Endothelial cell of hepatic sinusoid (primary cell): ENCODE measurements at regions not wholly inside any gene's neighbourhood (a gene's known extent, or its start where the extent isn't known, plus 50 kb on each side); places are given as distances from the start of the nearest gene placed in this dataset.

ENCODE experiments used
- in situ Hi-C: cut with HindIII; loops from 2 replicates; pipeline ENCODE4 v1.10.0; 2017; ENCODE audit warnings: low sequenced_read_pairs

DNA sequence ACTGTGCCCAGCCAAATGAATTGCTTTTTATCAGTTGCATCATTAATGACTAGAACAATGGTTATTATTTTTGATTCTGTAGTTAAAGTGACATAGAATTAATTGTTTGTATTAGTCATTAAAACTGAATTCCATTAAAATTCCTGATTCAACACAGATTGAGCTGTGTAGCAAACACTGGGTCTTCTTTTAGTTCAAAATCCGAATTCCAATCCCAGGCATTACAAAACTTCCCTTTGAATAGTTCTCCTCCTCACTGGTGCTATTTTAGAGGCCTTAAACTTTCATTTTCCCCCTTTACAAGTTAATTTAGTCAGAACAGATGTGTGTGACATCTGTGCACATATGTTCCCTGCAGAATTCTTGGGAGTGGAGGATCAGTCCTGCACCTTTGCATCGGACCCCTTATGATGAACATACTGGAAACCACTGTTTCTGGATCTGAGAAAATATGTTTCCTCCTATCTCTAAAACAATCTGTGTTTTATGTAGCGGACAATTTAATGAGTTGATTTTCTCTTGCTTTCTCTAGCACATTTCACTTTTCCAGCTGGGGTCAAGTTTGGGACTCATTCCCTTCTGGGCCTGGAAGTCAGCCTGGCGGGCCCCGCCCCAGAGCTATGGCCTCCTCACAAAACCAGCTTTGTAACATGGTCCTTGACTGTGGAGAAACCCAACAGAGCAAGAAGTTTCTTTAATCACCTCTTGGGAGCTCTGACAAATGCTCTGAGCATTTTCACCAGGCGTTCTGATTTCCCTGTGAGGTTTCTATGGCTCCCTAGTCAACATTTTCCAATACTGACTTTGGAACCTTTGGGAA, 87.9 kb upstream of the MAMDC2 start:
- in situ Hi-C loops: loop anchor here (25.0 kb wide), 1 partner anchor 607 kb away; no protein-coding TSS in a partner anchor

DNA sequence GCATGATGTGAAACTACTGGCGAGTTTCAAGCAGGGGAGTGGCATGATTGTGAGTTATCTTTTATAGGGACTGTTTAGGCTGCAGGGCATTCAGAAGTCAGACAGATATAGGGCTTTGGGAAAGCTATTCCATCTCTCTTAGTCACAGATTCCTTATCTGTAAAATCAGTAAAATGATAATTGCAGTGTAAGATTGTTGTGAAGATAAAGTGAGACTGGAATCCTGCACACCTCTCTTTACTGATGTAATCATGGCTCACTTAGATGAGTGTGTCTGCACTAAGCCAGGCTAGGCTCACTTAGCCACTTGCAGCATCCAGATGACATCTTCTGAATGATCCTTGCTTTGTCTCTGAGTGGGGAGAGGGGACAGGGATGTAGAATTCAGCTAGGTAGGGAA, 81.8 kb upstream of the MAMDC2 start:
- in situ Hi-C loops: loop anchor here (25.0 kb wide), 1 partner anchor 600 kb away; no protein-coding TSS in a partner anchor

DNA sequence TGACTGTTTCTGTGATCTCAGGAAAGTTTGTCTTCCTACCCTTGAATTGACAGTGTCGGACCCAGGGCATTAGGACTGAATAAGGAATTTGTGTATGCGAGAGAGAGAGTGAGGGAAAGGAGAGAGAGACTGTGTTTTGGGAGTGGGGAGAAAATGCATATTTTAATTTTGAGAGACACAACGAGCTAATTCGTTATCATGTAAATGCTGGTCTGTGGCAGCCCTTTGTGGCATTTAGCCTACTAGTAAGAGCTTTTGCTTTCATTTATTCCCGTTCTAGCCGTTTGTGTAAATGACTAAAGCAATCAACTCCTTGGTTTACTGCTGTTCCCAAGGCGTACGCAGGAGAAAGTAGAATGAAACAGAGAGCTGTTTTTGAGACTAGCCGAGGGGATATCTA, 79.8 kb upstream of the MAMDC2 start:
- in situ Hi-C loops: loop anchor here (25.0 kb wide), 1 partner anchor 598 kb away; no protein-coding TSS in a partner anchor

DNA sequence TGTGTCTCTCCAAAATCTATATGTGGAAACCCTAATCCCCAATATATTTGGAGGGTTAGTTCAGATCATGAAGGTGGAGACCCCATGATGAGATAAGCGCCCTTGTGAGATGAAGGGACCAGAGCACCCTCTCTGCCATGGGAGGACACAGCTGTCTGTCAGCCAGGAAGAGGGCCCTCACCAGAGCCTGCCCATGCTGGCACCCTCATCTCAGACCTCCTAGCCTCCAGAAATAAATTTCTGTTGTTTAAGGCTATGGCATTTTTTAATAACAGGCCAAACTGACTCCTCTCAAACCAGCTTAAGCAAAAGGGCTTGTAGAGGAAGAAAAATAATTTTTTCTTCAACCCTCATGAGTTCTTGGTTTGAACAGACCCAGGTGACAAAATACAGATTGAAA, 79.2 kb upstream of the MAMDC2 start:
- in situ Hi-C loops: loop anchor here (25.0 kb wide), 1 partner anchor 598 kb away; no protein-coding TSS in a partner anchor

DNA sequence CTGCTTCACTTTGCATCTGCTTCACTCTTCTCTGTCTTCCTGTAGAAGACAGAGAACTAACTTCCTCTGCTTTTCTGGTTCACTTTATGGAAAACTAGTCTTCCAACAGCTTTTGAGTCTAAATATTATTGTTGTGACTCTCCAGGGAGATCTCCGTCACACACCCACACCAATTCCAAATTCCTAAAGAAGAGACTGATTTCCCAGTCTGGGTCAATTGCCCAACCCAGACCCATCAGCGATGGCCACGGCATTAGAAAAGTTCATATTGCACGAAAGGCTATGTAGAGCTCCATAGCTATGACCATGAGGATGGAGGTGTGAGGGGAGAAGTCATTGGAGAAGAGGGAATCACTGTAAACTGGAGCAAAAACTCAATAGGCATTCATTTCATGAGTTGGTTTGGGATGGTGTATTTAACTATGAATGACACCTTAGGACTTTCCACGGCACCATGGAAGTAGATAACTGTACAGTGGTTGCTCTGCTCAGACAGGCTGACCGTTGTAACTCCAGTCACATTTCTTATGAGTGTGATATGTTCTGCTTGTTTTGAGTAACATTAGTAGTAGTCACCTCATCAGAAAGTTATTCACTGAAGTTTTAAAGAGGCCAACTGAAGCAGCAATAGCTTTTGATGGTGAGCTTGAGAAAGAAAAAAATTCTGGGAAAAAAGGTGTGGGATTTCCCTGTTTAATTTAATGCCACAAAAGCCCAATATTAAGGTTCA, 78.1 kb upstream of the MAMDC2 start:
- in situ Hi-C loops: loop anchor here (25.0 kb wide), 1 partner anchor 597 kb away; no protein-coding TSS in a partner anchor

DNA sequence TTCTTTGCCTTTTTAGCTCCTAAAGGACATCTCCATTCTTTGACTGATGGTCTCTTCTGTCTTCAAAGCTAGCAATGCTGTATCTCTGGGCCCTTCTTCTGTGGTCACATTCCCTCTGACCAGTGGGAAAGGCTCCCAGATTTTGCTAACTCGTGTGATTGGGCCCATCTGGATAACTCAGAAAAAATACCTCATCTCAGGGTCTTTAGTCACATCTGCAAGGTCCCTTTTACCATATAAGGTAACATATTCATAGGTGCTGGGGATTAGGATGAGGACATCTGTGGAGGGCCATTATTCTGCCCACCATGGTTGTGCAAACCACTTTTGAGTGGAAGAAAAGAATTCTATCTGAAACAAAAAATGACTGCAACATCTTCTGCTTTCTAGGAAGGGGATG, 76.3 kb upstream of the MAMDC2 start:
- in situ Hi-C loops: loop anchor here (25.0 kb wide), 1 partner anchor 595 kb away; no protein-coding TSS in a partner anchor

DNA sequence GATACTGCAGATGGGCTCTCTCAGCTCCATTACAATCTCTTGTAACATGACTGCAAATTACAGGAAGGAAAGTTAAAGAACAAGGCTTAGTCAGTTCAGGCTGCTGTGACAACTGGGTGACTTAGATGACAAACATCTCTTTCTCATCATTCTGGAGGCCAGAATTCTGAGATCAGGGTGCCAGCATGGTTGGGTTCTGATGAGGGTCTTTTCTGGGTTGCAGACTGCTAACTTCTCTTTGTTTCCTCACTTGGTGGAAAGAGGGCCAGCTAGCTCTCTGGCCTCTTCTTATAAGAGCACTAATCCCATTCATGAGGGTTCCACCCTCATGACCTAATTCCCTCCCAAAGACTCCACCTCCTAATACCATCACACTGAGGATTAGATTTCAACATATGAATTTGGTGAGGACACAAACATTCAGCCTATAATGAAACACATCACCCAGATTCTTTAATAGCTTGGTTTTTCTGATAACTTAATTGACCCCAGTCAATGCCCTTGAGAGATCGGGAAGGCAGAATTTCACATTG, 73.6 kb upstream of the MAMDC2 start:
- in situ Hi-C loops: loop anchor here (10.0 to 25.0 kb wide), 3 partner anchors 145 to 592 kb away; partner anchors contain the start of gene SMC5

DNA sequence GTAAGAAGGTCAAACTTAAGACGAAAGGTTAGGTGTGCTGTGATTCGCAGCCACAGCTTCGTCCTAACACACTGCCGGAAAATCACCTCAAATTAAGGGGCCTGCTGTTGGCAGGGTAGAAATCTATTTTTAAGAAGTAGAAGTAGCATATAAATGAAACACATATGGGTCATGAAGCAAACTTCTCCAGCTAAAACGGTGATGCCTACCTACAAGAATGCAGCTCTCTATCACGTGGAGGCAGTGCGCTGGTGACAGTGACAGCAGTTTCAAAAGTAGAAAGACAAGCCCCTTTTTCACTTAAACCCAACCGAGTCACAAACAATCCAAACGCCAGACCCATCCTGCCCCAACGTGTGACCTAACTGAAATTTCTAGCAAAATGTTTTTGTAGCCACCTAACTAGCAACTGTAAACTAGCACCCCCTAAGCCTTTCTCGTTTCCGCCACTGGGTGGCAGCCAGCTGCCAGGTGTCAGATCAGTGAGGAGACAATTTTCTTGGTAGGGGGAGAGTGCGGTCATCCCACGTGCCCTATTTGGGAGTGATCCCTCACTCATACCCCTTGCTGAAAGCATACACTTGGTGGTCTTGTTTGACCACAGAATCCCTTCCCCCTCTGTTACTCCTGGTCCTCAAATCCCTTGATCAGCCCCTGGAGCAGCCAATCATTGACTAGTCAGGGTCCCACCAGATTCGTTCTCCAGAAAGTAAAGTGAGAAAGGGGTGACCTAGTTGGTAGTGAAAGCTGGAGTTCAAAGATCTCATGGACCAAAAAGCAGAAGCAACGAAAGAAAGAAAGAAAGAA, 71.8 kb upstream of the MAMDC2 start:
- in situ Hi-C loops: loop anchor here (10.0 to 25.0 kb wide), 3 partner anchors 143 to 590 kb away; partner anchors contain the start of gene SMC5

DNA sequence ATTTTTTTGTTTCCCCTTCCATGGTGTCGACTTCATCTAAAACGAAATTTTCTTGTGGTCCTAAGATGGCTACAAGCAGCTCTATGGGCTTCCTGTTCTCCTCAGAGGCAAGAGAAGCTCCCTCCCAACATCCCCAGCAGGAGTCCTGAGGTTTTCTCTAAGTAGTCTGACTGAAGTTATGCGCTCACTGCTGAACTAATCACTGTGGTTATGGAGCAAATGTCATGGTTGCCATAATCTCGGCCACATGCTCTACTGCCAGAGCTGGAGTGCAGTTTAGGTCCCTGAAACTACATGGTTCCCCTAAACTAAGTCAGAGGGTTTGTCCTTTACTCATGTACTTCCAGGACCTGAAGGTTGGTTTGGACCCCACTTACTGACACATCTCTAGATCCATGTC, 68.0 kb upstream of the MAMDC2 start:
- in situ Hi-C loops: loop anchor here (10.0 kb wide), 2 partner anchors 139 to 279 kb away; partner anchors contain the start of gene SMC5

DNA sequence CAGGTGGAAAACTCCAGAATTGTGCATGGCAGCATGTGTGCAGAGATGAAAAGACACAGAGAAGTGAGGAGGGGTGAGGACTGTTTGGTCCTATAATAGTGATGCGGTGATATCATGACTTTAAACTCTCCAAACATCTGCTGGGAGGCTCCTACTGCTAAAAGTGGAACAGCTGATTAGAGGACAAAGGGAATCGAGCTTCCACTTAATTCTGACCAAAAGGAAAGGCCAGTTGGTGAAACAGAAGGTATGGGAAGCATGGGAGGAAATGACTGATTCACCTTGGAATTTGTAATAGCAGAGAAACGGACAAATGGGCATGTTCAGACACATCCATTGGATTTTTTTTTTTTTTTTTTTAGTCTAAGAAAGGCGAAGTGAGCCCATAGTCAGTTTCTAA, 67.5 kb upstream of the MAMDC2 start:
- in situ Hi-C loops: loop anchor here (10.0 kb wide), 2 partner anchors 139 to 279 kb away; partner anchors contain the start of gene SMC5

DNA sequence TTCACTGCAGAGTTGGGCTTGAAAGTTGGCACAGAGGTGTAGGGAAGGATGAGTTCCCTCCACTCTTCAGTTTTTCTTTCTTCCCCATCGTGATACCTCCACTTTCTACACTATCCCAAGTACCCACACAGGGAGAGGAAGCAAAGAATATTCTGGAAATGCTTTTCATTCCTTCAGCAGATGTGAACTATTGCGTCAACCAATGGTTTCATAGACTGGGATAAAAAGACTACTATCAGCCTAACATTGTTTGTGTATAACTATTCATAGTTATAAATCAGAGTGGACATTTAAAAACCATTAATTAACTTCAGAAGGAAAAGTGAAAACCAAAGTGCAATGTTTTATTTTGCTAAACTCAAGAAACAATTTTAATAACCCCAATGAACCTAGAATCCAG, 63.6 kb upstream of the MAMDC2 start:
- in situ Hi-C loops: no loop called here

DNA sequence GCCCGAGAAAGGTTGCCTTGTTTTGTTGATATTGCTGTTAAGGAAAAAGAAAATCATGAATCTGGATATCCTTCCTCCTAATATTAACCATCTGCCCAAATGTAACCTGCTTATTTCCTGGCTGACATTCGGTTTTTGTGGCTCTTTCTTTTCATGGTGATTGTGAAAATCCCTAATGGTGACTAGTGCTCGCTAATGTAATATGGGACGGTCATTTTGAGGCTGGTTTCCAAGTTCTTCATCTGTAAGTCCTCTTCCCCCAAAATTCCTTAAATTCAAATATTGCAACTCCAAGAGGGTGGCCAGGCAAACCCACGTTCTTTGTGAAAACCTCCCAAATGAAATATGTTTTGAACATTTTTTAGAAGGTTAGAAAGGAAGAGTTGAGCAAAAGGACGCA, 63.1 kb upstream of the MAMDC2 start:
- in situ Hi-C loops: no loop called here

DNA sequence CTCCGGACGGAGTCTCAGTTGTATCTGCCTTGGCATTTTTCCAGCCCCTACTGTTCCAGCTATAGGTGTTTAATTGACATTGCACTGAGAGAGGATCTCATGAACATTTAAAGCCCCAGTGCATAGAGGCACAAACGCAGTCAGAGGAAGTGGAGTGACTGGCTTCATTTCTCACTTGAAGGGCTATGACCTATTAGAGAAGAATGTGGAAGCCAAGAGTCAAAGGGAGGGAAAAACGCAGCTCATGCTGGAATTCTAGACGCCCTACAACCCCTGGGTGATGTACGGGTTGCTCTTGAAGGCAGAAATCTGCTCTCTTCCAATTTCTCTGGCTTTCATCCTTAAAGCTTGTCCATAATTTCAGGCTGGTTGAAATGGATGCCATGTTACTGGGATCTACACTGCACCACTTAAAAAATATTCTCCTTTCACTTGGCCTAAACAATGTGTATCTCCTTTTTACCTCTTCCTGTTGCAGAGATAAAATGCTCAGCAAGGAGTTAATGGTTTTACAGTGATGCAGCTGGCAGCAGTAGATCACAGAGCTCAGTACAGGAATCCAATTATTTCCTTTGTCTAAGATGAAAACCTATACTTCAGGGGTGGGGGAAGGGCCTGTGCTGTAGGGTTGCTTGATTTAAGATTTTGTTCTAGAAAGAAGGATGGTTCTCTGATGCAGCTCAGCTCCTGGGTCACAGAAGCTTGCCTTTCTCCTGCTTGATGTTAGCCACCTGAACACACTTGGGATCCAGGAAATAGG, 61.8 kb upstream of the MAMDC2 start:
- in situ Hi-C loops: no loop called here

DNA sequence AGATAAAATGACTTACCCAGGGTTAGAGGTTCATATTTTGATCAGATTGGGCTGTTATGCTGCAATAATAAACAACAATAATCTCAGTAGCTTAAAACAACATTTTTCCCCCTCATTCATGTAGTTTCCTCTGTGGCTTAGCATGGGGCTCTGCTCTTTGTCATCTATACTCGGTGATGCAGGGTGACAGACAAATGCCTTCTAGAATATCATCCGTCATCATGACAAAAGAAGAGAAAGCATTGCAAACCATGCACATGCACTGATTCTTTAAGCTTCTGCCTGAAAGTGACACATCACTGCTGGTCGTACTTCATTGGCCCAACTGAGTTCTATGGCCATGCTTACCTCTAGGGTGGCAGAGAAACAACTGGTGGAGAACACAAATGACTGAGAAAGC, 58.8 kb upstream of the MAMDC2 start:
- in situ Hi-C loops: no loop called here

DNA sequence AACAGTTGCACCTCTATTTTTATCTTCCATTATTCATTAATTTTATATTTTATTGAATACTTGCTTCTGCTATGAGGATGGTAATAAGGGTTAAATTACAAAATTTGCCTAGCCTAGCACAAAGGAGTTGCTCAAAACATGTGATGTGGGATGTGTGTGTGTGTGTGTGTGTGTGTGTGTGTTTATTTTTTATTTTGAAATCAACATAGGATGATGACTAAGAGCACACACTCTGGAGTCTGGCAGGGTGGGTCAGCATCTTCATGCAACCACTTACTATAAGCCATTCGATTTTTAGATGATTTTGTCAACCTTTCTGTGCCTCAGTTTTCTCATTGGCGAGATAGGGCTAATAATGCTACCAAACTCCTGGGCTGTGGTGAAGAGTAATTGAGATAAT, 57.7 kb upstream of the MAMDC2 start:
- in situ Hi-C loops: no loop called here

DNA sequence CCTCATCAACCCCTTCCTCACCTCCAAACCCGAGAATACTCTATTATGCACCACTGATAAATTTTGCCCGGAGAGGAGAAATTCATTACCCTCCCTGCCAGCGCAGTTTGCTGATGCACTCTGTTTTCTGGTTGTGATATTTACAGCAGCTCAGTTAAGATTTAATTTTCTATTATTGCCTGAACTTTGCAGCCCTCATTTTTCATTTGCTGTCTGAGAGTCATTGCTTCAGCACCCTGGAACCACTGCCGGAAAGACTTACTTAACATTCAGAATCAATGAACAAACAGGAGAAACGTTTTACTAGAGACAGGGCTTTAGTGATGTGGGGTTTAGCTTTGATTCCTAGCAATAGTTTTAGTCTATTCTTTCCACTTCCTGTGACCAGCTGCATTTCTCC, 56.7 kb upstream of the MAMDC2 start:
- in situ Hi-C loops: no loop called here

DNA sequence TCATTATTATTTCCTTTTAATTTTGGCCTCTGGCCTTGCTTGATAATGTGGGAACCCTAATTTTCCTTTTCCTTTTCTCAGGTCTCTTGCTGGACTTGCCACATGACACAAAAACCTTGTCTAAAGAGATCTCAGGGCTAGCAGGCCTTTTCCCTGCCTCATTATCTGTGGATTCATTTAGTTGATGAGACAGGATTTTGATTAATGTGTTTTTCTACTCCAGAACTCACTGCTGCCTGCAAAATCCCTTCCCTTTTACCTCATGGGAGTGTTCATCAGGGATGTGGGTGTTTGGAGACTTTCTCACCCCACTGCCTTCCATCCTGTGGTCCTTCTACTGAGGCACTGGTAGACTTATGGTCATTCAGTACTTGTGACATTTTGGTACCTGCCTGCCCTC, 56.2 kb upstream of the MAMDC2 start:
- in situ Hi-C loops: no loop called here

DNA sequence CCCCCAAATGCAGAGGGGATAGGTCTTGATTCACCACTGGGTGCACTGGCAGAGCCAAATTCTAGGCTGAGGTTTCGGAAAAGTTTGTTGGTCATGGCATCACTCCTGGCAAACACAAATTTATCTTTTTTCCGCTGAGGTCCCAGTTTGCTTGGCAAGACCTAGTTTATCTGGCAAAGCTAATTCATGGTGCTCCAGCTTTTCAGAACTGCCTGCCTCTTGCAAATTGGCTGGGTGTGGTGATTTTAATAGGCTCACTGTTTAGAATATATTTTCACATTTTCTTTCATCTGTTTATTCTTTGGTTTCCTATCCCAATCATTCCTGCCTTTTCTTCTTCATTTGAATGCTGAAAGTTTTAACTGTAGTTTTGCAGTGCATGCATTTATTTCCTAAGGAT, 50.5 kb upstream of the MAMDC2 start:
- in situ Hi-C loops: no loop called here
